GM19240 (cell line): ENCODE measurements at regions not wholly inside any gene's neighbourhood (a gene's known extent, or its start where the extent isn't known, plus 50 kb on each side); places are given as distances from the start of the nearest gene placed in this dataset.

Experiments
- DNase-seq: peaks from one replicate; pipeline ENCODE4 v3.0.0; 2011; ENCODE audit warnings: low spot score; ENCODE audit not compliant: insufficient read length

DNA sequence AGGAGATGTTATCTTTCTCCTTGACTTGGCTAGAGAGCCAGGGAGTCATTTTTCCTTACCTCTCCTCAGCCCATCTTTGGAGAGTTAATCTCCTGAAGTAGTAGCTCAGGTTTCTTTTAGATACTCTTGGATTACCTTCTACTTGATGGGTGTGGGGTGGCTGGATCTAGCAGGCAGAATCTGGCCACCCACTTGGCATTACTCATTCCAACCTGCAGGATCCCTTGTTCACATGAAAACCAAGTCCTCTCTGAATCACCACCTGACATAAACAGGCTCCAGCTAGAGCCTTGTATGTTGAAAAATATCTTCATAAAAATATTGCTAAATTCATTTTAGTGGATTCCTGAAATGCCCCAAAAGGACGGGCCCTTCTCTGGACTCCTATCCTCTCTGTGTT, 250.6 kb upstream of the PLET1 start:
- DNase-seq = no peak

DNA sequence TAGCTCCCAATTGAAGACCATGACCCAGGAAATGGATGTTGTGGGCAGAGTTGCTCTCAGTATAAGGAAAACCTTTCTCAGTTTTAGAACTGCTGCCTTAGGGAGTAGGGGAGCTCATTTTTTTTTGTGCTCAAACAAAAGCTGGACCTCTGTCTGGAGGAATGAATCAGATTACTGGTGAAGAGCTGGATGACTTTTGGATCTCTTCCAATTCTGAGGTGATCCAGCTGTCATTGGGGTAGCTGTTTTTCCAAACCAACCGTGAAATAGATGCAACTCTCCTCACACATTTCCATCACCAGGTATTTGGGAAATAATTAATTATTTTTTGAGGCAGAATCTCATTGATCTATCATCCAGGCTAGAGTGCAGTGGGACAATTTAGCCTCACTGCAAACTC, 251.3 kb upstream of the PLET1 start:
- no peak for DNase-seq

DNA sequence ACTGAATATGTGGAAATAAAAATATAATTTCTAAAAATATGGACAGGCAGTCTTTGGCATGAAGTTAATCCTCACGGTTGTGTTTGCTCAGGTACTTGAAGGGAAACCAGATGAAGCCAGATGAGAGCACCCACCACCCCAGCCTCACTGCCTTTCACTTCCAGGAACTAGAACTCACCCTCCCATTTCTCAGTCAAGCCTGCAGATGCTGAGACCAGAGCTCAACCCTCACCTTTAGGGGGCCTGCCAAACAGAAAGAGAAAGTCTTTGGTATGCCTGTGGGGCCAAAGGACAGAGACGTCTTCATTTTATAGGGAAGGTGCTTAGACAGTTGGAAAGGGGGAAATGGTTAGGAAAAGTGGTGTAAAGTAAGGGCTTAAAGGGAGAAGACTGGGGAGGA, 252.8 kb upstream of the PLET1 start:
- DNase-seq = no peak

DNA sequence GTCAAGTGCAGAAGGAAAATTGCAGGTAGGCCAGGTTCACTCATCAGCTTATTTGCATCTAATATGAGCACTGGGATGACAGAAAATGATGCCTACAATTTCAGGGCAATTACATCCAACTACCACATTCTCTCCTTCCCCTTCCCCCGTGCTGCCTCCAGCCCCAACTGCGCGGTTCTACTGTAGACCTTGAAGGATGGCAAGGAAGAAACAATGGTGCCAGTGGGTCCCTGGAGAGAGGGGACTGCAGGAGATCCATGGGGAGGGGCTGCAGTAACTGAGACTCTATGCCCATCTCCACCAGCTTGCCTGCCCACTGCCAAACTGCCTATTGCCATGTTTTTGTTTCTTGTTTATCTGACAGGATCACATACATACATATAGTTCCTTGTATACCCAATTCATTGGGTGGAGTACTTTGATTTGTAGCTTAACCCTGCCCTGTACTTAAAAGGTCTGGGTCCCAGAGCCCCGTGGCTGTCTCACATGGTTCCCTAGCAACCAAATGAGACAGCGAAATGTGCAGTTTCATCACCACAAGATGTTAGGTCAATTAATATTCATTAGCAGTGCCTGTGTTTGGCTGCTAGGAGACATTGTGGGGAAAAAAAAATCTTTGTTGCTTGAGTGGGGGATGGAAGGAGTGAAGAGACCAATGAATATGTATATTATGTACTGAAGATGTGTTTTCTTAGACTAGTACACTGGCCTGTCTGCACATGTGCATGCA, 253.5 kb upstream of the PLET1 start:
- no peak for DNase-seq

DNA sequence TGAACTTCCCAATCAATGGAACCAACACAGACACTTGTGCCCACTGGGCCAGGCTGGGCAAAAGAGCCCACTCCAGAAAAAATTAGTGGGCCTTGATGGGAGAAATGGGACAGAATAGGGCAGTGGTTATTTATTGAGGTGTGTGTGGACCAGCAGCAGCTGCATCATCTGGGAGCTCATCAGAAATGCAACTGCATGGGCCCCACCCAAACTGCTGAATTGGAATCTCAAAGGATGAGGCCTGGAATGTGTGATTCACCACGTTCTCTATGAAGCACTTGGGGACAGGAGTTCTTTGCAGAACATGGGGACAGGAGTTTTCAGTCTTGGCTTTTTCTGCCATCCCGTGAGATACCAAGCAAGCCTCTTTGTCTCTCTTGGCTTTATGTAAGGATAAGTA, 255.6 kb upstream of the PLET1 start:
- no peak for DNase-seq

DNA sequence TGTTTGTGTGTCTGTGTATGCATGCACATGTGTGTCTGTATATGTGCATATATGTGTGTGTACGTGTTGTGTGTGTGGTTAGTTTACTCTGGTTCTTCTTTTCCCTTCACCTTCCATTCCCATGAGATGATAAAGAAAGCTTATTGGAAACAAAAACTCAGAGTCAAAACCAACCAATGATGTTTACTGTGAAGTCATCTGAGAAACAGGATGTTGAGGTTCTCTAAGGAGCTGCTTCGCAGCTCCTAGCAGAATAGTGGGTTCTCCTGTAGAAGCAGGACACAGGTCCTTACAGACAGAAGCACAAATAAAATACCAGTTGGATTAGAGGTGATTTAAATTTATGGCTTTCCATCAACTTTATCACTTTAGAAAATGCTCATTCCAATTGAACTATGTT, 256.1 kb upstream of the PLET1 start:
- no peak for DNase-seq

DNA sequence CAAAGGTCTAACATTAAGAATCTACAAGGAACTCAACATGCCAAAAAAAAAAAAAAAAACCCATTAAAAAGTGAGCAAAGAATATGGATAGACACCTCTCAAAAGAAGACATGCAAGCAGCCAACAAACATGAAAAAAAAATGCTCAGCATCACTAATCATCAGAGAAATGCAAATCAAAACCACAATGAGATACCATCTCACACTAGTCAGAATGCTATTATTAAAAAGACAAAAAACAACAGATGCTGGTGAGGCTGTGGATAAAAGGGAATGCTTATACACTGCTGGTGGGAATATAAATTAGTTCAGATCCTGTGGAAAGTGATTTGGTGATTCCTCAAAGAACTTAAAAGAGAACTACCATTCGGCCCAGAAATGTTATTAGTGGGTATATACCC, 257.7 kb upstream of the PLET1 start:
- no peak for DNase-seq

DNA sequence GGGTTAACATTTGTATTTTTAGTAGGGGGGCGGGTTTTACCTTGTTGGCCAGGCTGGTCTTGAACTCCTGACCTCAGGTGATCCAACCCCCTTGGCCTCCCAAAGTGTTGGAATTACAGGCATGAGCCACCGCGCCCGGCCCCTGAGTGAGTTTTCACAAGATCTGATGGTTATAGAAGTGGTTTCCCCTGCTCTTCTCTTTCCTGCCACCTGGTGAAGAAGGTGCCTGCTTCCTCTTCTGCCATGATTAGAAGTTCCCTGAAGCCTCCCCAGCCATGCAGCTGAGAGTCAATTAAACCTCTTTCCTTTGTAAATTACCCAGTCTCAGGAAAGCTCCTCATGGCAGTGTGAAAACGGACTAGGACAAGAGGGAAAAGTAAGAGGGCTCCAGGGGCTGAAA, 259.1 kb upstream of the PLET1 start:
- DNase-seq = no peak

DNA sequence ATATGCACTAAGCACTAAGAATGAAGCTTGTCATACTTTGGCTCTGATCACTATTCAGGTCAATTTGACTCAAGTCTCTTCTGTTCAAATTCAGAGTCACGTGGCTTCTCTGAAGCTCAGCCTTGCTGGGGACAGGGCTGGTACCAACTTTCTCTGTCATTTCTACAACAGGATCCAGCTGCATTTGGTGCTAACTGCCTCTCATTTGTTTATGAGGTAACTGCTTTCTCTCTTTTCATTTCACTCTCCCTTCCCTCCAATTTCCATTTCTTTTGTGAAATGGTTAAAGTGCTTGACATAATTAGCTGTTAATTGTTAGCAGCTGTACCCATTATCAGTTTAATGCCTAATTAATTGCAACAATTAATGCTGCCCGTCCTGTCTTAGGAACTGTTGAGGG, 259.7 kb upstream of the PLET1 start:
- no peak for DNase-seq

DNA sequence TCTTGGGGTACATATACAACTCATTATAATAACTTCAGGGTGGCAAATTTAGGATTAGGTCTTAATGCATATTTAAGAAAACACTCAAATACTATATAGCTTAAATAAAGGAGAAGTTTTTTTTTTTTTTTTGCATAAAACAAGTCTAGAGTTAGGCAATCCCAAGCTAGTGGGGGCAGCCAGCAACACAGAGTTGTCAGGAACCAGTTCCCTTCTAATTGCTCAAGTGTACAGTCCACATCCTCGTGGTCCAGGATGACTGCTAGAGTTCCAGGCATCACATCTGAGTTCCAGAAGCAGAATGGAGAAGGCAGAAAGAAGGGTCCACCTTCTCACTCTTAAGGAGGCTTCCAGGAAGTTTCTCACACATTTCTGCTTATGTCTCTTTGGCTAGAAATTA, 261.9 kb upstream of the PLET1 start:
- no peak for DNase-seq

DNA sequence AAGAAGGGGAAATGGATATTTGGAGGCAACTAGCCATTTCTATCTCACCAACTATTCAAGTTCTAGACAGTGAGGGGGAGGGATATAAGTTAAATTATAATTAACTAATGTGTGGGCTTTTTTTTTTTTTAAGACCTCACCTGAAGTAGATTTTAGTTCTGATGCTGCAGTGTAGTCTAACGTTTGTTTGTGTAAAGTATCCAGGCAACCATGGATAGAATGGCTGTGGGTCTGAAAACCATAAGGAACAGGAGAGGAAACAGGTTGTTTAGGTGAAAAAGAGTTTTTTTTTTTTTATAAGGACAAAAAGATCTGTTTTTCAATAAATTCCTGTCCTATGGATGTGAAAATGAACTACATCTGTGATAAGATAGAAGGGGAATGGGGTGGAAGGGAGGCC, 262.4 kb upstream of the PLET1 start:
- no peak for DNase-seq

DNA sequence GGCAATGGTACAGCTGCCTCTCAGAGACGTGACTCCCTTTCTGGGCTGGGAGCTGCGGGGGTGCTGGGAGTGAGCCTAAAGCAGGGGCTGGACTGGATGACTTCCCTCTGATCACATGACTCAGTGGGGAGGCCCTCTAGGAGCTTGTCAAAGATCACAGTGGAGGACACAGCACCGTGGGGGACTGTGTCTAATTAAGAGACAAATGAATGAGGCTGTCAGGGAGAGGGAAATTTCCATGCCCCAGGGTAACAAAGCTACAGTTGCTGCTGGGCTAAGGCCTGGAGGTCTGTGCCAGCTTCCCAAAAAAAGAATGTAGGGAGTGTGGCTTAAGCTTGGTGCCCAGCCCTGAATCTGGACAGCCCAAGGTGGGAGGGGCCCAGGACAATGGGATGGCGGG, 262.8 kb upstream of the PLET1 start:
- DNase-seq = no peak

DNA sequence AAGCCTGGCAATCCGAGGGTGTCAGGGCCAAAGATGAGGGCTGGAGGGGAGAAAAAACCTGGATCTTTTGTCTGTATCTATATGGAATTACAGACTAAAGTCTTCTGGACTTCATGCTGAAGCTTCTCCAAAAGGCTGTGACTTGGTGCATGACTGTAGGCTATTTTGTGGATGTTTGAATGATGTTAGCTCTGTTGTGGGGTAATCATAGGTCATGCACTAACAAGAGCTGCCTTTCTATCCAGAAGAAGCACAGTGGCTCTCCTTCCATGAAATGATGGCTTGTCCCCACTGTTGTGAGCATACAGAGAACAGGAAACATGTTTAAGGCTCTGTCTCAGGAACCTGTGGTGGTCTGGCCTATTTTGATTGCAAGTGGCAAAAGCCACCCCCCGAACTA, 263.3 kb upstream of the PLET1 start:
- DNase-seq = no peak

DNA sequence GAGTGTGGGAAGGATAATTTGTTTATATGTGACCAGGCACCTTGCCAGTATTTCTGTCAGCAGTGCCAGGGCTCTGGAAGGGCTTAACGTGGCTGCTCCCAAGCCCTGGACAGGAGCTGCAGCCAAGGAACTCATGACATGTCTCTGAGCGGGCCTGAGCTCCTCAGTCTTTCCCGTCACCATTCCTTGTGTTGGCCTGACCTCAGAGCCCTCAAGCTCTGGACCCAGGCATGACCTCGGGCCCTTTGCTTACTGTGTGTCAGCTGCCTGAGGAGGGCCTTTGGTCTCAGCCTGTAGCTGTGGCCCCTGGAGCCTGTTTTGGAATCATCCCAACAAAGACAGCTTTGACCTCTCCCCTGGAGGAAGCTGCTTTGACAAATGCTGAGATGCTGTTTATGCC, 264.1 kb upstream of the PLET1 start:
- DNase-seq = no peak

DNA sequence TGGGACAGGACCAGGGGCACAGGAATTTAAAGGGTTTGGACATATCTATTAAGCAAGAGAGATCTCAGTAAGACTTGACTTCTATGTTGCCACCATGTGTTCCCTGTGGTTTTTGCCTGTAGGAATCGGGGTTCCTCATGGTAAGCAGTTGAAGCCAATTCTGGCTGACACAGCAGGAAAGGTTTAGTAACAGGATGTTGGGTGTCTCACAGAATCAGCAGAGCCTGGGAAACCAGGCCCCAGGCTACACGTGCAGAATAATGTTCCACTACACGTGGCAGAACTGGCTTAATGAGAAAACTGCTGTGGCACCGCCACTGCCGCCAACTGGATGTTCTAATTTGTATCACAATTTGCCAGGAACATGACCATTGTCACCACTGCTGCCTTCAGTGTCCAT, 264.6 kb upstream of the PLET1 start:
- no peak for DNase-seq

DNA sequence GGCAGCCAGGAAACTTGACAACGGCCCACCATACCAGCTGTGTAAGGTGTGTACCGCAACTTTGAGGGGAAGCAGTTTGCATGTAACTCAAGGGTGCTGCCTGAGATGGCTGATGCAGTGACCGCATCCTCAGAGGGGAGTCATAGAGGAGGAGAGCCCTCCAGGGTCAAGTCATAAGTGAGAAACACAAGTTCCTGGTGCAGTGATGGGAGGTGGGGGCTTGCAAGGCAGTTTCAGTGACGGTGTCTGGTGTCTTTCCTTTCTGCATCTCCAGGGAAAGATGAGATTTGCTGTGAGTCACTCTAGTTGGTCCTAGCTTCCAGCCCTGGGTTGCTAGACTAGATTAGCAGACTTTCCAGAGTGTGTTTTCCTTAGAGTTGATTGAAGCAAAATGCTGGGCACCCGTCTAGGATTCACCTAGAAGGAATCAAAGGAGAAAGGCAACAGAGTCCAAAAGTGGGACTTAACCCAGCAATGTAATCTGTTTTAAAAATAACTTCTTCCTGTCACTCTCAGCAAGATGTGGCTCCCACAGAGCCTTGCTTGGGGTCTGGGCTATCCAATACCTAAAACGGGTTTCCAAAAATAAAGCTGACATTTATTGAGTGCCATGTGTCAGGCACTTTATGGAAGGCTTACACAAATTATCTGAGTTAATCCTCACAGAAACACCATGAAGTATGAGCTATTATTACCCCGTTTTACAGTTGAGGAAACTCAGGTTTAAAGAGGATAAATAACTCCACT, 265.4 kb upstream of the PLET1 start:
- no peak for DNase-seq

DNA sequence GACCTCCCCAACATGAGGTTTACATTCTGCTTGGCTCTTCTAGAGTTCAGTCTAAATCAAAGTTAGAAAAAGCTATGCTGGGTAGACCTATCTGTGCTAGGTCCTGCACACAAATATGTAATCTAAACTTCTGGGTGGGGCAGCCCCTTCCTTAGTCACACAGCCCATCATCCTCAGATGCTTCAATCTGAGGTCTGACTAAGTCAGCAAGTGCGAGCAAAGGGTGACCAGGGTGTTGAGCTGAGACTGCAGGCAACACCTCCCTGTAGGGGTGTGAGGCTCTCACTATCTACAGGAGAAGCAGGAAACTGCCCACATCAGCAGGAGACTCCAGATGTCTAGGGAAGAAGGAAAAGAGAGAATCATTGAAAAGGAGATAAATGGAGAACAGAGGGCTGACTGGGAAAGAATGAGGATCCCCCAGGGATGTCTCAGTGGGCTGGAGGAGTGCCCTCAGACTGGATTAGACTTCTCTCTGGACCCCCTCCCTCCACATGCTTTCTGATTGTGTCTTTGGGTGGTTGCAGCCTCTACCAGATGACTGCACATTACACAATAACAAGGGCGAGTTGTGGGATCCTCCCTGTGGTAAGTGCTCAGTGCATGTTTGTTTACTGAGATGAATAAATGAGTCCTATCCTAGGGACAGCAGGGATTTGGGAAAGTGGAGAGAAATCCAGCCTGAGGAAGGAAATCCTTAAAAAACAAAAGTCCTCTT, 266.2 kb upstream of the PLET1 start:
- DNase-seq = no peak

DNA sequence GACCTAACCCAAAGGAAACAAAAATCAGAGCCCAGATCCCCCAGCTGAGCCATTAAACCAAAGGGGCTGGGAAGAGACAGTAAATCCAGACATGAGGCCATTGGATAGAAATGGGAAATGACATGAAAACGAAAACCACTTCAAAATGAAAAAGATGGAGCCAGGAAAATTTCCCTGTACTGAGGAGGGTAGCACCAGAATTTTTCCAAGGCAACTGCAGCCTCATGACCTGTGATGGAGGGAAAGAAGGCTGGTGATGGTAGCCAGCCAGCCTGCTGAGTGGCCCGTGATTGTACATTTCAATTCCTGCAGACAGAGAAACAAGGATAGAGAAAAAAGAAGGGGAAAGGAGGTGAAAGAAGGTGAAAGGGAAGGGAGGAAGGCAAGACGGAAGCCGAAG, 268.4 kb upstream of the PLET1 start:
- DNase-seq = no peak

DNA sequence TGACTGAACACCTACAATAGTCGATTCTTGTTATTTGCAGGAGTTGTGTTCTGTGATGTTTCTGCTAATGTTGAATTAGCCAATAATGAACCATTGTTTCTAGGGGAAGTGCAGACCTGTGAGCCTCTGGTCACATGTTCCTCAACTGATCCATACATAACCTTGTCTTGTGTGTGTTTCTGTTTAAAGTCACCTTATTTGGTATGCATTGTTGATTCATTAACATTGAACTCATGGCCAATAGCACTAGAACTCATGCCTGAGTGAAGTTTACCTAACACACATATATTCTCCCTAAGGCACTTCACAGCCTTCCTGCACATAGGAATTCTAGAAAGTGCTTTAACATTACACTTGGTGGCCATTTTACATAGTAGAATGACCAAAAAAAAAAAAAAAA, 271.8 kb upstream of the PLET1 start:
- DNase-seq = no peak

DNA sequence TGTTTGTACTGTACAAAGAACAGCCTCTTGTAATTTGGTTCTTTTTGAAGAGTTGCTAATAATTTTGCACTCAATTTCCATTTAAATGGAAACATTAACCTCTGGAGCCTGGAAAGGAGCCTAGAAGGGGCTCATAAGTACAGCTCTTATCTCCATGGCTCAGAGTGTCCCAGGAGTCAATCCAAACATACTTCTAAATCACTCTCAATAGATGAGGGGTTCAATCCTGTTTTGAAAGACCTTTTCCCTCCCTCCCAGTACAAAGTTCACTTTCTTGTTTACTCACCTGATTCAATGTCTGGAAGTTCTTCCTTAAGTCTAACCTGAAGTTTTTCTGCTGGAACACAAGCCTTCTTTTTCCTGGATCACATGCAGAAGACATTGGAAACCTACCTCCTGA, 273.0 kb upstream of the PLET1 start:
- no peak for DNase-seq

DNA sequence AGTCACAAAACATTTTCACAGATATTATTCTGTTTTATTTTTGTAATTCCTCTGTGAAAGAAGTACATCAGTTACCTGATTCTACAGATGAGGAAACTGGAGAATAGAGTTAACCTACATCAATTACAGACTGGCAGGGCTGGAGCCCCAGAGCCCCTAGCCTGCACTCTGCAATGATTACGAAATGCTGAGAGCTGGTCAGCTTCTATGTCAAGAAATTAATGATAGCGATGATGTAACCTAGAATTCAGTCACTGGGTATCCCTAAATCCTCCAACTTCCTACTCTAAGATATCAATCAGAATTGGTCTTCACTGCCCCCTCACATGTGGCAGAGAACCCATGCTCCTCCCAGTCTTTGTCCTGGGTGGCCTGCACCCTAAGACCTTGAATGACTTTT, 273.5 kb upstream of the PLET1 start:
- DNase-seq = no peak

DNA sequence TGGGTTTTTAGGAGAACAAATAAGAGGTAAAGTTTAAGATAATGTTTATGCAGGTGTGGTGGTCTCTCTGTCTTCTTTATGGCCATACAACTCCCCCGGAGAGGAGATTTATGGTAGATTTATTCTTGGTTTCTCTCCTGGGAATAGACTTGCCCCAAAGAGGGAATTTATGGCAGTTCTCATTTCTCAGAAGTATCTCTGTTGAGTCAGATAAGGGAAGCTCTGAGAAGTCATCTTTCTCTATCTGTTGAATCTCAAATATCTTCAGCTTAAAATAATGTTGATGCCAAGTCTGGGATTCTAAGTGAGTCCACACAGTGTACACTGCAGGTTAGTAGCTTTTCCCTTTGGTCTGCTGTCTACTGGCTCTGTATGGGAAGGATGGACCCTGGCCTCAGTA, 276.4 kb upstream of the PLET1 start:
- DNase-seq = no peak

DNA sequence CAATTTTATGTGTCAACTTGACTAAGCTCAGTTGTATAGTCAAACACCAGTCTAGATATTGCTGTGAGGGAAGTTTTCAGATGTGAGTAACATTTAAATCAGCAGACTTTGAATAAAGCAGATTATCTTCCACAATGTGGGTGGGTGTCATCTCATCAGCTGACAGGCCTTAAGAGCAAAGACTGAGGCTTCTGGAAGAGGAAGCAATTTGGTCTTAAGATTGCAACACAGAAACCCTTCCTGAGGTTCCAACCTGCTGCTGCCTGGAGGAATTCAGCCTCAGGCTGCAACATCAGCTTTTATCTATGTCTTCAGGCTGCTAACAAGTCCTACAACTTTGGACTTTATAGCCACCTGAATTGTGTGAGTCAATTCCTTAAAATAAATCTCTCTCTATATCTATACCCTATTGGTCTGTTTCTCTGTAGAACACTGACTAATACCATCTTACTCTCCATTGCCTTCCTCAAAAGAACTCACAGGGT, 277.2 kb upstream of the PLET1 start:
- no peak for DNase-seq
